BLaER1 treated with 17β-estradiol and CSF1 and Interleukin-3, amounts not matched to agents 10 nM and 100 nM (cell line): ENCODE measurements at regions not wholly inside any gene's neighbourhood (a gene's known extent, or its start where the extent isn't known, plus 50 kb on each side); places are given as distances from the start of the nearest gene placed in this dataset.

Source experiments
- H3K27ac ChIP-seq, 11 experiments: shearing (Covaris generic); formaldehyde crosslinking; 2 replicates each; pipeline ENCODE4 v1.8.1; 2022
- H3K27me3 ChIP-seq, 11 experiments: shearing (Covaris generic); formaldehyde crosslinking; 2 replicates each; pipeline ENCODE4 v1.8.1; 2022
- H3K36me3 ChIP-seq, 11 experiments: shearing (Covaris generic); formaldehyde crosslinking; 2 replicates each; pipeline ENCODE4 v1.8.1; 2022
- H3K4me1 ChIP-seq, 10 experiments: shearing (Covaris generic); formaldehyde crosslinking; 2 replicates each; pipeline ENCODE4 v1.8.1; 2022
- H3K4me2 ChIP-seq, 11 experiments: shearing (Covaris generic); formaldehyde crosslinking; 2 replicates each; pipeline ENCODE4 v1.8.1; 2022
- H3K4me3 ChIP-seq, 10 experiments: shearing (Covaris generic); formaldehyde crosslinking; 2 replicates each; pipeline ENCODE4 v1.8.1; 2022
- H3K9ac ChIP-seq, 11 experiments: shearing (Covaris generic); formaldehyde crosslinking; 2 replicates each; pipeline ENCODE4 v1.8.1; 2022
- H3K9me3 ChIP-seq, 11 experiments: shearing (Covaris generic); formaldehyde crosslinking; replicated peaks in 1 of 11; 2 replicates each; pipeline ENCODE4 v1.8.1; 2022
- H4K20me1 ChIP-seq, 11 experiments: shearing (Covaris generic); formaldehyde crosslinking; 2 replicates each; pipeline ENCODE4 v1.8.1; 2022
- Cebpa-rat ChIP-seq, 11 experiments: shearing (Covaris generic); IDR thresholded peaks; 2 replicates each; pipeline ENCODE4 v1.8.1; 2022

DNA sequence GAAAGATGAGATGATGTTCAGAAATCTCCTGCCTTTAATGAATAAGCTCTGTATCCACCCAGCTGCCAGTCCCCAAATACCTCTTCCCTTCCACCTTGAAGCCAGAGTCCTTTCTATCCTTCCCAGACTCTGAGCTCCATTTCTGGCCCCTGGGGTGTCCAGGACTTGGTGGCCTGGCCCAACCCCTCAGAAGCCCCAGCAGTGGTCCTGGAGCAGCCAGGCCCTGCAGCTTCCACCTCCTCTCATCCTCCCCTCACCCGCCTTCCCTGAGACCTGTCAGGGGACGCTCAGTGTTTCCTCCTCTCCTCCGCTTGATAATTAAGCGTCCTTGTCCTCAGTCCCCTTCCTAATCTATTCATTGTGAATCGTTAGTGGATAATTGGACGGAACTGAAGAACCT, 95.2 kb upstream of the CCL1 start:
- Histone ChIP-seq H3K36me3 (no peaks in the 10 kb centered on the region), H3K9me3 (no peaks in the 10 kb centered on the region), H3K27ac (no peak overlapping the region), H4K20me1 (no peaks in the 10 kb centered on the region; a peak in 2 of 22 replicates), H3K4me2 (no peak overlapping the region), H3K4me3 (no peak overlapping the region), H3K27me3 (no peaks in the 10 kb centered on the region), H3K9ac (no peak overlapping the region), H3K4me1 (peaks cover 0 to 4% (median 0%) of the 10 kb centered on the region in 10 experiments; a peak in 3 of 20 replicates)
- TF ChIP-seq Cebpa-rat (IDR thresholded peaks at IDR 0.05) = no peak

GRCh38 chr17:34456121-34456520, 93.1 kb upstream of the CCL1 start:
- H3K27me3 ChIP-seq = no peaks in the 10 kb centered on the region
- H3K27ac ChIP-seq = no peak overlapping the region
- H3K4me3 ChIP-seq = no peak overlapping the region
- H3K36me3 ChIP-seq = no peaks in the 10 kb centered on the region
- H3K4me1 ChIP-seq = peaks cover 0 to 4% (median 0%) of the 10 kb centered on the region in 10 experiments; a peak in 2 of 20 replicates
- no peaks in the 10 kb centered on the region; a peak in 2 of 22 replicates for H4K20me1 ChIP-seq
- TF ChIP-seq Cebpa-rat (IDR thresholded peaks at IDR 0.05) = no peak
- H3K4me2 ChIP-seq = no peak overlapping the region; a peak in 1 of 22 replicates
- no peak overlapping the region for H3K9ac ChIP-seq
- no peaks in the 10 kb centered on the region for H3K9me3 ChIP-seq

- H3K4me3 ChIP-seq = no peak overlapping the region
- H3K36me3 ChIP-seq = no peaks in the 10 kb centered on the region
- TF ChIP-seq Cebpa-rat (IDR thresholded peaks at IDR 0.05) = no peak
- no peaks in the 10 kb centered on the region for H3K9me3 ChIP-seq
- H3K4me1 ChIP-seq = peaks cover 0 to 4% (median 0%) of the 10 kb centered on the region in 10 experiments; a peak in 2 of 20 replicates
- H3K4me2 ChIP-seq = no peak overlapping the region
- H3K27me3 ChIP-seq = no peaks in the 10 kb centered on the region
- H3K9ac ChIP-seq = no peak overlapping the region
- no peaks in the 10 kb centered on the region; a peak in 1 of 22 replicates for H4K20me1 ChIP-seq
- H3K27ac ChIP-seq = no peak overlapping the region
Measured at GRCh38 chr17:34452769-34453168, 89.7 kb upstream of the CCL1 start.

DNA sequence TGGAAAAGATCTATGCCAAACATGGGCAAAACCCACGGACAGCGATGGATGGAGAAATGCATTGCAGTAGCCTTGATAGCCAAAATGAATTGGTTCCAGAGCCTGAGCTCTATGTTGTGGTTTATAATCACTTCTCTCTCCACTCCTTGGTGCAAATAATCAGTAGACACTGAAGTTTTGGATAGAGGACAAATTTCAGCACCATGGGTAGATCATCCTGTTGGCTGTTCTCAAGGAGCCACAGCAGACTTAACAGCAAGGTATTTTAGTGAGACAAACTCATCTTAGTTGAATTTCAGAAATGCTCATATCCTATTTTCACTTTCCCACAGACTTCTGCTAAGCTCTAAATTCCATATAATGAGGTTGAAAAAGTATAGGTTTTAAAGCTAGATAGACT, 88.3 kb upstream of the CCL1 start:
- H3K9me3 ChIP-seq = no peaks in the 10 kb centered on the region
- H3K36me3 ChIP-seq = no peaks in the 10 kb centered on the region
- no peaks in the 10 kb centered on the region for H3K27me3 ChIP-seq
- no peak overlapping the region for H3K4me3 ChIP-seq
- H3K4me1 ChIP-seq = peaks cover 0 to 4% (median 0%) of the 10 kb centered on the region in 10 experiments; a peak in 2 of 20 replicates
- H3K9ac ChIP-seq = no peak overlapping the region
- H4K20me1 ChIP-seq = no peaks in the 10 kb centered on the region; a peak in 2 of 22 replicates
- no peak overlapping the region for H3K4me2 ChIP-seq
- TF ChIP-seq Cebpa-rat (IDR thresholded peaks at IDR 0.05) = no peak
- H3K27ac ChIP-seq = no peak overlapping the region

GRCh38 chr17:34447406-34447805, 84.4 kb upstream of the CCL1 start:
- no peak overlapping the region for H3K9ac ChIP-seq
- H3K27me3 ChIP-seq = no peaks in the 10 kb centered on the region
- H3K9me3 ChIP-seq = no peaks in the 10 kb centered on the region
- no peak for TF ChIP-seq Cebpa-rat (IDR thresholded peaks at IDR 0.05)
- H3K4me3 ChIP-seq = no peak overlapping the region
- no peak overlapping the region for H3K27ac ChIP-seq
- no peak overlapping the region for H3K4me2 ChIP-seq
- no peaks in the 10 kb centered on the region for H3K36me3 ChIP-seq
- H3K4me1 ChIP-seq = peaks cover 0 to 8% (median 0%) of the 10 kb centered on the region in 10 experiments; a peak in 2 of 20 replicates
- no peaks in the 10 kb centered on the region; a peak in 1 of 22 replicates for H4K20me1 ChIP-seq

DNA sequence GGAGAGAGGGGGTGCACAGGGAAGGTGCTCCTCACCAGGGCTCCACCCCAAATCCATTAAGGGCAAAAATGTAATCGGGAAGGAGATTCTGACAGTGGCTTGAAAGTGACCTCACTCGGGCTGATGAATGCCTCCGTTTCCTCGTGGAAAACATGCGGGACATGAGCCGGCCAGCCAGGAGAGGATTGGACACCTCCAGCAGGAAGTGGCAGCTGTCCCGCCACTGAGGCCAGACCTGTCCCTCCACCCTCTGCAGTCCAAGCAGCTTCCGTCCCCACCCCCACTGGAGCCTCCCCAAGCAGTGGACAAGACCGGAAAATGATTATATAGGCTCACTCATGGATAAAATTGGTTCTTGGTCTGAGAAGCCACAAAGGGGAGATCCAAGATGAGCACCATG, 82.1 kb upstream of the CCL1 start:
- Histone ChIP-seq H3K9ac (no peak overlapping the region), H3K36me3 (no peaks in the 10 kb centered on the region), H3K4me1 (peaks cover 0 to 8% (median 0%) of the 10 kb centered on the region in 10 experiments; a peak in 2 of 20 replicates), H3K4me3 (no peak overlapping the region), H4K20me1 (no peaks in the 10 kb centered on the region; a peak in 1 of 22 replicates), H3K27me3 (no peaks in the 10 kb centered on the region), H3K4me2 (no peak overlapping the region), H3K27ac (no peak overlapping the region), H3K9me3 (no peaks in the 10 kb centered on the region)
- no peak for TF ChIP-seq Cebpa-rat (IDR thresholded peaks at IDR 0.05)

DNA sequence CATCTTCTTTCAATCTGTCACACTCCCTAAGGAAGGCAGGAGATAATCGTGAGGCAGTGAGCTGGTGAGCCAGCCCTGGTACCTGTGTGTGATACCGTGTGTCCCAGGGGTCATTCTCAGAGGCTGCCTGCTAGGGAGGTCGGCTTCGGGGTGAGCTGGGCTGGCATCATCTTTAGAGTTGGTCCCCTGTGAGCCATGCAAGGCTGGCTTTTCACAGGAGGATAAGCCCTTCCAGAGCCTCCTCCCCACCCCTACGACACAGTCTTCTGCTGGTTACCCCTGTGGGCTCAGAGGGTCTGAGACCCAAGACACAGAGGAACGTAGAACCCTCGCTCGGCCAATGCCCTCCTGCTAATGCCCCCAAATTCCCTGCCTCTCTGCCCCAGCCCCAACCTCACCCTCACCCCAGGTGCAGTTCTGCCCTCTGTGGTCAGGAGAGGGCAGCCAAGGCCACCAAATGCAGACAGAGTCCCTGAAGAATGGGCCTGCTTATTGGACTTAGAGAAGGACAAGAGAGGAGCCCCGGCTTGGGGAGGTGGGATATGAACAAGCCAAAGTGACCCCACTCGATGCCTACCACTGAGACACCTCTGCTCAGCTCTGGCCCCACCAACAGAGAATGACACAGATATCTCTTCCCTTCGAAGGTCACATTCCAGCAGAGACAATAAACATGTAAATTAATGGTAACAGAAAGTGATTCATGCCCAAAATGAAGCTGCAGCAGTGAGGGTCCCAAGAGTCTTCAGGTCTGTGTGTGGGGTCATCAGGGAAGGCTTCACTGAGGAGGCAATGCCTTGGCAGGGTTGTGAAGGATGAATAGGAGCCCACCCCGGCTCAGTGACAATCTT, 80.8 kb upstream of the CCL1 start:
- Histone ChIP-seq H3K9ac (no peak overlapping the region), H3K27ac (no peak overlapping the region), H3K9me3 (no peaks in the 10 kb centered on the region), H4K20me1 (no peaks in the 10 kb centered on the region; a peak in 1 of 22 replicates), H3K4me1 (peaks cover 0 to 8% (median 0%) of the 10 kb centered on the region in 10 experiments; a peak in 2 of 20 replicates), H3K36me3 (no peaks in the 10 kb centered on the region), H3K4me3 (no peak overlapping the region), H3K4me2 (no peak overlapping the region), H3K27me3 (no peaks in the 10 kb centered on the region)
- TF ChIP-seq Cebpa-rat (IDR thresholded peaks at IDR 0.05) = no peak

GRCh38 chr17:34442387-34443111, 79.5 kb upstream of the CCL1 start:
- H3K36me3 ChIP-seq = no peaks in the 10 kb centered on the region
- H3K27ac ChIP-seq = no peak overlapping the region
- H3K4me3 ChIP-seq = no peak overlapping the region
- TF ChIP-seq Cebpa-rat (IDR thresholded peaks at IDR 0.05) = no peak
- H3K27me3 ChIP-seq = no peaks in the 10 kb centered on the region
- H3K9ac ChIP-seq = no peak overlapping the region
- no peaks in the 10 kb centered on the region for H3K9me3 ChIP-seq
- no peak overlapping the region for H3K4me2 ChIP-seq
- peaks cover 0 to 9% (median 5%) of the 10 kb centered on the region in 10 experiments; a peak in 5 of 20 replicates for H3K4me1 ChIP-seq
- H4K20me1 ChIP-seq = no peaks in the 10 kb centered on the region; a peak in 1 of 22 replicates

GRCh38 chr17:34437188-34437587, 74.2 kb upstream of the CCL1 start:
- Histone ChIP-seq H3K9ac (no peak overlapping the region), H3K27me3 (no peaks in the 10 kb centered on the region), H3K4me1 (peaks cover 0 to 48% (median 23%) of the 10 kb centered on the region in 10 experiments; a peak in 16 of 20 replicates), H4K20me1 (no peaks in the 10 kb centered on the region), H3K27ac (no peak overlapping the region), H3K4me2 (no peak overlapping the region), H3K36me3 (no peaks in the 10 kb centered on the region), H3K4me3 (no peak overlapping the region), H3K9me3 (no peaks in the 10 kb centered on the region)
- no peak for TF ChIP-seq Cebpa-rat (IDR thresholded peaks at IDR 0.05)
